Stimulated activated CD8-positive, alpha-beta memory T cell treated with anti-CD3 and anti-CD28 coated beads, Interleukin-4, amount 100 ng/mL, for 4 hours (primary cell): ENCODE measurements at regions not wholly inside any gene's neighbourhood (a gene's known extent, or its start where the extent isn't known, plus 50 kb on each side); places are given as distances from the start of the nearest gene placed in this dataset.
"Not testable (repeated sequence)": the region's sequence is repeated elsewhere in the genome, so short reads cannot be mapped to it uniquely, and the experiment has no call there.

Experiments used
- DNase-seq, 2 donors: peaks; one replicate each; pipeline ENCODE4 v3.0.0-alpha.2; 2020; ENCODE audit warnings: low read depth in 2 of 2, low spot score in 1 of 2

GRCh38 chr14:53409969-53410368, 256.8 kb upstream of the DDHD1 start:
- DNase-seq, result no peak

GRCh38 chr14:53409289-53409688, 256.2 kb upstream of the DDHD1 start:
- no peak for DNase-seq

GRCh38 chr14:53408175-53408879, 255.2 kb upstream of the DDHD1 start:
- DNase-seq, result no peak

GRCh38 chr14:53406519-53406918, 253.4 kb upstream of the DDHD1 start:
- no peak for DNase-seq

GRCh38 chr14:53401646-53402045, 248.5 kb upstream of the DDHD1 start:
- DNase-seq, result no peak

GRCh38 chr14:53399057-53399456, 245.9 kb upstream of the DDHD1 start:
- DNase-seq, result no peak

GRCh38 chr14:53398616-53399015, 245.5 kb upstream of the DDHD1 start:
- no peak for DNase-seq

- DNase-seq, result not testable (repeated sequence)
These were observed 242.1 kb upstream of the DDHD1 start for GRCh38 chr14:53395267-53395666.

GRCh38 chr14:53391631-53392285, 238.6 kb upstream of the DDHD1 start:
- no peak for DNase-seq

- no peak for DNase-seq
These were observed 238.0 kb upstream of the DDHD1 start for GRCh38 chr14:53391156-53391555.

- DNase-seq, result no peak
These were observed 236.9 kb upstream of the DDHD1 start for GRCh38 chr14:53390008-53390407.

- DNase-seq, result no peak
These were observed 236.1 kb upstream of the DDHD1 start for GRCh38 chr14:53389202-53389601.

GRCh38 chr14:53386362-53386761, 233.2 kb upstream of the DDHD1 start:
- DNase-seq, result no peak

GRCh38 chr14:53384536-53384935, 231.4 kb upstream of the DDHD1 start:
- no peak for DNase-seq

GRCh38 chr14:53384073-53384472, 230.9 kb upstream of the DDHD1 start:
- no peak for DNase-seq

GRCh38 chr14:53381895-53382294, 228.8 kb upstream of the DDHD1 start:
- no peak for DNase-seq

- no peak for DNase-seq
These were observed 227.7 kb upstream of the DDHD1 start for GRCh38 chr14:53380867-53381225.

GRCh38 chr14:53380052-53380866, 227.1 kb upstream of the DDHD1 start:
- no peak for DNase-seq

- no peak for DNase-seq
These were observed 225.0 kb upstream of the DDHD1 start for GRCh38 chr14:53378142-53378541.

- DNase-seq, result no peak
These were observed 222.9 kb upstream of the DDHD1 start for GRCh38 chr14:53376064-53376463.

GRCh38 chr14:53375599-53375998, 222.5 kb upstream of the DDHD1 start:
- DNase-seq, result no peak

- DNase-seq, result no peak
These were observed 215.6 kb upstream of the DDHD1 start for GRCh38 chr14:53368711-53369201.
